ENCODE measurements at regions not wholly inside any gene's neighbourhood (a gene's known extent, or its start where the extent isn't known, plus 50 kb on each side); places are given as distances from the start of the nearest gene placed in this dataset.

DNA sequence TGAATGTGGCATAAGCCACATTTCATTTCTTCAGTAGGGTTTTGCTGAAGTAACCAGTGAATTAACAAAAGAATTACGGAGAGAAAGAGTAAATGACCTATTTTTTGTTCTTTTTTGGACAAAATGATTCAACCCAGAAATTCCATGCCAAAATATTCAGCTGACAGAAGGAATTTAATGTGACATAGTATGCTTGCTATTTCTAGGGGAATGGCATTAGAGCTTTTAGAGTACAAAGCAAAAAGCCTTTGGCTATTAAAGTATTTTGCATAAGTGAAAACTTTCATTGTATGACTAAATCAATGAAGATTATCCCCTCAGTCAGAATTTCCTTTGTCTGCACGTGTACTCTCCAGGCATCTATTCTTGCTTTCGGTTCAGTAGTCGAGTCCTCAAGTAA, 465.3 kb downstream of the COG6 start:
- TF ChIP-seq, protein P1, sequence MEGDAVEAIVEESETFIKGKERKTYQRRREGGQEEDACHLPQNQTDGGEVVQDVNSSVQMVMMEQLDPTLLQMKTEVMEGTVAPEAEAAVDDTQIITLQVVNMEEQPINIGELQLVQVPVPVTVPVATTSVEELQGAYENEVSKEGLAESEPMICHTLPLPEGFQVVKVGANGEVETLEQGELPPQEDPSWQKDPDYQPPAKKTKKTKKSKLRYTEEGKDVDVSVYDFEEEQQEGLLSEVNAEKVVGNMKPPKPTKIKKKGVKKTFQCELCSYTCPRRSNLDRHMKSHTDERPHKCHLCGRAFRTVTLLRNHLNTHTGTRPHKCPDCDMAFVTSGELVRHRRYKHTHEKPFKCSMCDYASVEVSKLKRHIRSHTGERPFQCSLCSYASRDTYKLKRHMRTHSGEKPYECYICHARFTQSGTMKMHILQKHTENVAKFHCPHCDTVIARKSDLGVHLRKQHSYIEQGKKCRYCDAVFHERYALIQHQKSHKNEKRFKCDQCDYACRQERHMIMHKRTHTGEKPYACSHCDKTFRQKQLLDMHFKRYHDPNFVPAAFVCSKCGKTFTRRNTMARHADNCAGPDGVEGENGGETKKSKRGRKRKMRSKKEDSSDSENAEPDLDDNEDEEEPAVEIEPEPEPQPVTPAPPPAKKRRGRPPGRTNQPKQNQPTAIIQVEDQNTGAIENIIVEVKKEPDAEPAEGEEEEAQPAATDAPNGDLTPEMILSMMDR (IDR thresholded peaks at IDR 0.05), result no peak
- no peak for FAIRE-seq
- no peak for DNase-seq
- no peak overlapping the region for H3K27ac ChIP-seq
- H3K36me3 ChIP-seq, result no peaks in the 10 kb centered on the region
- peaks cover 5 to 12% (median 8%) of the 10 kb centered on the region in 3 donors for H3K4me1 ChIP-seq
- 80 to 86% methylated on average over 4 of the region's 4 CpGs for WGBS, 2 donors
- intact Hi-C loops (cut with DNase I), result no loop called here
- no peaks in the 10 kb centered on the region for H3K27me3 ChIP-seq
- no peaks in the 10 kb centered on the region for H3K9me3 ChIP-seq
- H3K4me3 ChIP-seq, result no peak overlapping the region
- no peak for ATAC-seq

DNA sequence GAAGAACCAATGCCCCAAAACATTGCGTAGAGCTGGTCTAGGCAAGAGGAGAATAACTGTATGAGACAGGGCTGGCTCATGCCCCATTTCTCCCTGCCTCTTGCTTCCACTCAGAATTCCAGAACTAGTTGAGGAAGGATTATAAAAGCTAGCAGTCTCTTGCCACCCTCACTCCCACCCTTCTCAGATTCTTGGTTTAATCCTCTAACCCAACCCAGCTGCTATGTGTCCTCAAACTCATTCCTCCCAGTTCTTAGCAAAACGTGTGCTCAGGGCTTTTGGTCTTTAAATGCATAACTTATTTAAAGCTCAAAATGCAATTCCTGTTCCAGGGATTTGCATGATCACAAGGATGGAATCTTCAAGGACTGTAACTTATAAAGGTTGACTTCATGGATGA, 466.3 kb downstream of the COG6 start:
- intact Hi-C loops (cut with DNase I), result no loop called here
- Histone ChIP-seq H3K36me3 (no peaks in the 10 kb centered on the region), H3K27ac (no peak overlapping the region), H3K9me3 (no peaks in the 10 kb centered on the region), H3K4me3 (no peak overlapping the region), H3K4me1 (peaks cover 0 to 4% (median 0%) of the 10 kb centered on the region in 3 donors), H3K27me3 (no peaks in the 10 kb centered on the region)
- FAIRE-seq, result no peak
- no peak for ATAC-seq
- DNase-seq, result no peak
- WGBS, 2 donors, result 81 to 88% methylated on average over 2 of the region's 2 CpGs
- TF ChIP-seq, protein P1 (IDR thresholded peaks at IDR 0.05), result no peak

DNA sequence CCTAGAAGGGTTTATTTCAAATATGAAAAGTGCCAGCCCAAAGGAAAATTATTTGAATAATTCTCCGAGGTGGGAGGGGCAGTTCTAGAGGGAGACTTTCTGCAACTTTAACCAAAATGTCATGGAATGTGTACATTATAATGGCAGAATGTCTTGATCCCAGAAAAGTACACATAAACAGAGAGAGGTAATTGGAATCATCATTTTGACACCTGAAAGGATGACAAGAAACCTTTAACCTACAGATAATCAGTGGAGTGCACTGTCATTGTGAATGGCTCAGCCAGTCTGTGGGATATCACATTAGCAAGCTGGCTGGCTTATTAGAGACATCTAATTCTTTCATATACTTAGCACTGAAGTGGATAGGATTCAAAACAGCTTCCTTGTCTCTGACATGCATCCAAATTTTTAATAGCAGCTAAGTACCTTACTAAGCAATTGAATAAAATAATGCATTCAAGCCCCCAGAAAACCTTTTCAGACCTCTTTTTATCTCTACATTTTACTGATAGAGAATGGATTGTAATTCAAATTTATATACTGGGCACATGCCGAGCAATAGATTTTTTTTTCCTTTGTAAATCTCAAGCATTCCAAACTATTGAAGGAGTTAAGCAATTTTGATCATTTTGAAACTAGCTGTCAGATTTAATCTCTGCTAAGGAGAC, 468.6 kb downstream of the COG6 start:
- intact Hi-C loops (cut with DNase I), result no loop called here
- DNase-seq (no peak), FAIRE-seq (no peak)

DNA sequence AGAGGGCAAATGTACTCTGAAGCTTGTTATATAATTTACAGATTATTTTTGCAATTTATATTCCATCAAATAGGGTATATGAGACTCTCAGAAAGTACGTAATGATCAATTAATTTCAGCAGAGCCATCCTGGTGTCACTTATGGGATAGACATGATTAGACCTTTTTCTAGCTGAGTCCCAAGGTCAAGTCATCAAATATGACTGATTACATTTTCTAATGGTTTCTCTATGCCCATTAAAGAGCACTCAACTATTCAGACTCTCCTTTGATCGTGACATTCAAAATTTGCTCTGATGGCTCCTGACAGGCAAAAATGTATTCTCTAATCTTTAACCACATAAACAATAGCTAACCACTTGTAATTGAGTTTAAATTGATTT, 469.2 kb downstream of the COG6 start:
- no peaks in the 10 kb centered on the region for H3K36me3 ChIP-seq
- DNase-seq, result no peak
- 66 to 70% methylated on average over 2 of the region's 2 CpGs for WGBS, 2 donors
- TF ChIP-seq, protein P1 (IDR thresholded peaks at IDR 0.05), result no peak
- H3K27me3 ChIP-seq, result no peaks in the 10 kb centered on the region
- H3K4me1 ChIP-seq, result no peaks in the 10 kb centered on the region
- no peak overlapping the region for H3K4me3 ChIP-seq
- H3K9me3 ChIP-seq, result no peaks in the 10 kb centered on the region
- no peak overlapping the region for H3K27ac ChIP-seq
- no peak for ATAC-seq
- intact Hi-C loops (cut with DNase I), result no loop called here
- FAIRE-seq, result no peak

More for the DNA sequence above, 468.6 kb downstream of the COG6 start:
- Histone ChIP-seq H3K27ac (no peak overlapping the region), H3K36me3 (no peaks in the 10 kb centered on the region), H3K27me3 (no peaks in the 10 kb centered on the region), H3K4me1 (no peaks in the 10 kb centered on the region), H3K9me3 (no peaks in the 10 kb centered on the region), H3K4me3 (no peak overlapping the region)
- WGBS, 2 donors, result 74 to 78% methylated on average over 2 of the region's 2 CpGs
- no peak for ATAC-seq
- TF ChIP-seq, protein P1 (IDR thresholded peaks at IDR 0.05), result no peak

DNA sequence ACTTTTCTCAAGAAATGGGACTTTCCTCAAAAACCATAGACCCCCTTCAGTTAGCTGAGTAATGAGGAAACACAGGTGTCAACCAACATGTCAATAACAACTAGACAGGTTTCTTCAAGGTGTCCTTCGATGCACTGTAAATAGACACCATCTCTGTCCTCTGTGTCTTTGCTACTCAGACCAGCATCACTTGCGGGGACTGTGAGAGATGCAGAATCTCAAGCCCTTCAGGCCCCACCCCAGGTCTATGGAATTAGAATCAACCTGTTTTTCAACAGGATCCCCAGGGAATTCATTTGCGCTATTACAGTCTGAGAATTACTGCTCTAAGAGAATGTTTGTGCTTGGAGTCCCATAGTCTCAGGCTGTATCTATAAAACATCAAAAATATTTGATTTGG, 469.9 kb downstream of the COG6 start:
- H3K4me1 ChIP-seq, result no peaks in the 10 kb centered on the region
- TF ChIP-seq, protein P1 (IDR thresholded peaks at IDR 0.05), result no peak
- no peak overlapping the region for H3K27ac ChIP-seq
- ATAC-seq, result no peak
- no peaks in the 10 kb centered on the region for H3K27me3 ChIP-seq
- no peak overlapping the region for H3K4me3 ChIP-seq
- no peaks in the 10 kb centered on the region for H3K9me3 ChIP-seq
- H3K36me3 ChIP-seq, result no peaks in the 10 kb centered on the region
- no peak for DNase-seq
- WGBS, 2 donors, result 96 to 97% methylated on average over 3 of the region's 3 CpGs
- intact Hi-C loops (cut with DNase I), result no loop called here
- FAIRE-seq, result no peak

All from pancreas (tissue), 10 donors.